Right lobe of liver (tissue), 4 donors: ENCODE measurements at regions not wholly inside any gene's neighbourhood (a gene's known extent, or its start where the extent isn't known, plus 50 kb on each side); places are given as distances from the start of the nearest gene placed in this dataset.

Source experiments
- POLR2A ChIP-seq: fragments of 450-650 bp; IDR thresholded peaks from one replicate; pipeline ENCODE4 v1.6.1; 2017; ENCODE audit warnings: antibody characterized with exemption, mild to moderate bottlenecking
- TF ChIP-seq, protein P1 (sequence below), 4 donors: fragments of 200-600 bp in 3 of 4; fragments of 450-650 bp in 1 of 4; IDR thresholded peaks; one replicate each; pipeline versions ENCODE4 v1.5.1 to v1.8.0; 2016 to 2022; ENCODE audit warnings: antibody characterized with exemption in 4 of 4, mild to moderate bottlenecking in 2 of 4
- donor health status: DM: no; HTN: no; CAD: no.
- donor health status: DM: no; HTN: no; CAD: no.
- donor health status: DM: no; HTN: yes; CAD: no.

- TF ChIP-seq, protein P1, sequence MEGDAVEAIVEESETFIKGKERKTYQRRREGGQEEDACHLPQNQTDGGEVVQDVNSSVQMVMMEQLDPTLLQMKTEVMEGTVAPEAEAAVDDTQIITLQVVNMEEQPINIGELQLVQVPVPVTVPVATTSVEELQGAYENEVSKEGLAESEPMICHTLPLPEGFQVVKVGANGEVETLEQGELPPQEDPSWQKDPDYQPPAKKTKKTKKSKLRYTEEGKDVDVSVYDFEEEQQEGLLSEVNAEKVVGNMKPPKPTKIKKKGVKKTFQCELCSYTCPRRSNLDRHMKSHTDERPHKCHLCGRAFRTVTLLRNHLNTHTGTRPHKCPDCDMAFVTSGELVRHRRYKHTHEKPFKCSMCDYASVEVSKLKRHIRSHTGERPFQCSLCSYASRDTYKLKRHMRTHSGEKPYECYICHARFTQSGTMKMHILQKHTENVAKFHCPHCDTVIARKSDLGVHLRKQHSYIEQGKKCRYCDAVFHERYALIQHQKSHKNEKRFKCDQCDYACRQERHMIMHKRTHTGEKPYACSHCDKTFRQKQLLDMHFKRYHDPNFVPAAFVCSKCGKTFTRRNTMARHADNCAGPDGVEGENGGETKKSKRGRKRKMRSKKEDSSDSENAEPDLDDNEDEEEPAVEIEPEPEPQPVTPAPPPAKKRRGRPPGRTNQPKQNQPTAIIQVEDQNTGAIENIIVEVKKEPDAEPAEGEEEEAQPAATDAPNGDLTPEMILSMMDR (IDR thresholded peaks at IDR 0.05) = no peak
- TF ChIP-seq POLR2A = no peak
These were observed 389.2 kb upstream of the PRICKLE1 start for GRCh38 chr12:42978708-42979107.
